ENCODE measurements at regions not wholly inside any gene's neighbourhood (a gene's known extent, or its start where the extent isn't known, plus 50 kb on each side); places are given as distances from the start of the nearest gene placed in this dataset.
"Not testable (repeated sequence)": the region's sequence is repeated elsewhere in the genome, so short reads cannot be mapped to it uniquely, and the experiment has no call there.

- H3K27ac ChIP-seq; H3K4me2 ChIP-seq; H3K79me2 ChIP-seq (ENCODE audit: insufficient read depth, low read depth): not testable (repeated sequence)
Observed at GRCh38 chr12:76292891-76293290, 55.3 kb downstream of the BBS10 start.

GRCh38 chr12:76292305-76292704 lies 55.9 kb downstream of the BBS10 start:
- not testable (repeated sequence) for H3K79me2 ChIP-seq (ENCODE audit: insufficient read depth, low read depth); H3K27me3 ChIP-seq (ENCODE audit: insufficient read depth, low read depth); H2AFZ ChIP-seq (ENCODE audit: low read depth); H3K36me3 ChIP-seq (ENCODE audit: insufficient read depth); H3K4me2 ChIP-seq; H3K9ac ChIP-seq; H3K27ac ChIP-seq; H4K20me1 ChIP-seq (ENCODE audit: insufficient read depth); H3K4me1 ChIP-seq (ENCODE audit: low read depth, poor library complexity, severe bottlenecking); H3K4me3 ChIP-seq (IDR thresholded peaks at IDR 0.05; ENCODE audit: insufficient read depth, low read depth, low read length)

More at GRCh38 chr12:76292891-76293290, 55.3 kb downstream of the BBS10 start:
- H3K9ac ChIP-seq; H3K27me3 ChIP-seq (ENCODE audit: insufficient read depth, low read depth); H3K36me3 ChIP-seq (ENCODE audit: insufficient read depth); H2AFZ ChIP-seq (ENCODE audit: low read depth); H4K20me1 ChIP-seq (ENCODE audit: insufficient read depth); H3K4me1 ChIP-seq (ENCODE audit: low read depth, poor library complexity, severe bottlenecking); H3K4me3 ChIP-seq (IDR thresholded peaks at IDR 0.05; ENCODE audit: insufficient read depth, low read depth, low read length): not testable (repeated sequence)

GRCh38 chr12:76290963-76291859 lies 57.0 kb downstream of the BBS10 start:
- H3K4me2 ChIP-seq, result no peak overlapping the region

DNA sequence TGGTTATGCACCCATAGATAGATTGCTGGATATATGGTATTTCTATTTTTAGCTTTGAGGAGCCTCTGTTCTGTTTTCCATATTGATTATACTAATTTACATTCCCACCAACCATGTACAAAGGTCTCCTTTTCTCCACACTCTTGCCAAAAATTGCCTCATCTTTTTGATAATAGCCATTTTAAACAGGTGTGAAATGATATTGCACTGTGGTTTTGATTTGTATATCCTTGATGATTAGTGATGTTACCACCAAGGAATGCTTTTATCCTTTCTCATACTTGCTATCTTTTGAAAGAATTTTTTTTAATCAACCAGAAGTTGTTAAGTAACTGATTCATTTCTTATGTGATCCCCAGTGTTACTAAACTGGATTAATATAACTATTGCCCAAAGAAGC lies 60.0 kb downstream of the BBS10 start:
- H3K27ac ChIP-seq, result no peak overlapping the region
- H2AFZ ChIP-seq (ENCODE audit: low read depth), result no peak overlapping the region
- no peak overlapping the region for H3K4me3 ChIP-seq (IDR thresholded peaks at IDR 0.05; ENCODE audit: insufficient read depth, low read depth, low read length)
- H3K9ac ChIP-seq, result no peak overlapping the region
- TF ChIP-seq, protein P1, sequence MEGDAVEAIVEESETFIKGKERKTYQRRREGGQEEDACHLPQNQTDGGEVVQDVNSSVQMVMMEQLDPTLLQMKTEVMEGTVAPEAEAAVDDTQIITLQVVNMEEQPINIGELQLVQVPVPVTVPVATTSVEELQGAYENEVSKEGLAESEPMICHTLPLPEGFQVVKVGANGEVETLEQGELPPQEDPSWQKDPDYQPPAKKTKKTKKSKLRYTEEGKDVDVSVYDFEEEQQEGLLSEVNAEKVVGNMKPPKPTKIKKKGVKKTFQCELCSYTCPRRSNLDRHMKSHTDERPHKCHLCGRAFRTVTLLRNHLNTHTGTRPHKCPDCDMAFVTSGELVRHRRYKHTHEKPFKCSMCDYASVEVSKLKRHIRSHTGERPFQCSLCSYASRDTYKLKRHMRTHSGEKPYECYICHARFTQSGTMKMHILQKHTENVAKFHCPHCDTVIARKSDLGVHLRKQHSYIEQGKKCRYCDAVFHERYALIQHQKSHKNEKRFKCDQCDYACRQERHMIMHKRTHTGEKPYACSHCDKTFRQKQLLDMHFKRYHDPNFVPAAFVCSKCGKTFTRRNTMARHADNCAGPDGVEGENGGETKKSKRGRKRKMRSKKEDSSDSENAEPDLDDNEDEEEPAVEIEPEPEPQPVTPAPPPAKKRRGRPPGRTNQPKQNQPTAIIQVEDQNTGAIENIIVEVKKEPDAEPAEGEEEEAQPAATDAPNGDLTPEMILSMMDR (conservative IDR thresholded peaks at IDR 0.05; ENCODE audit: low read depth, low read length), result no peak
- H3K4me1 ChIP-seq (ENCODE audit: low read depth, poor library complexity, severe bottlenecking), result no peaks in the 10 kb centered on the region
- H3K36me3 ChIP-seq (ENCODE audit: insufficient read depth), result no peaks in the 10 kb centered on the region
- H3K27me3 ChIP-seq (ENCODE audit: insufficient read depth, low read depth), result no peaks in the 10 kb centered on the region
- H4K20me1 ChIP-seq (ENCODE audit: insufficient read depth), result no peaks in the 10 kb centered on the region
- no peaks in the 10 kb centered on the region for H3K79me2 ChIP-seq (ENCODE audit: insufficient read depth, low read depth)
- H3K4me2 ChIP-seq, result no peak overlapping the region

More at GRCh38 chr12:76290963-76291859, 57.0 kb downstream of the BBS10 start:
- no peaks in the 10 kb centered on the region for H3K4me1 ChIP-seq (ENCODE audit: low read depth, poor library complexity, severe bottlenecking)
- no peak overlapping the region for H3K4me3 ChIP-seq (IDR thresholded peaks at IDR 0.05; ENCODE audit: insufficient read depth, low read depth, low read length)
- no peak overlapping the region for H3K9ac ChIP-seq
- no peaks in the 10 kb centered on the region for H3K27me3 ChIP-seq (ENCODE audit: insufficient read depth, low read depth)
- no peaks in the 10 kb centered on the region for H3K36me3 ChIP-seq (ENCODE audit: insufficient read depth)
- no peaks in the 10 kb centered on the region for H3K79me2 ChIP-seq (ENCODE audit: insufficient read depth, low read depth)
- H2AFZ ChIP-seq (ENCODE audit: low read depth), result no peak overlapping the region
- H3K27ac ChIP-seq, result no peak overlapping the region
- no peaks in the 10 kb centered on the region for H4K20me1 ChIP-seq (ENCODE audit: insufficient read depth)
- TF ChIP-seq, protein P1 (conservative IDR thresholded peaks at IDR 0.05; ENCODE audit: low read depth, low read length), result no peak

DNA sequence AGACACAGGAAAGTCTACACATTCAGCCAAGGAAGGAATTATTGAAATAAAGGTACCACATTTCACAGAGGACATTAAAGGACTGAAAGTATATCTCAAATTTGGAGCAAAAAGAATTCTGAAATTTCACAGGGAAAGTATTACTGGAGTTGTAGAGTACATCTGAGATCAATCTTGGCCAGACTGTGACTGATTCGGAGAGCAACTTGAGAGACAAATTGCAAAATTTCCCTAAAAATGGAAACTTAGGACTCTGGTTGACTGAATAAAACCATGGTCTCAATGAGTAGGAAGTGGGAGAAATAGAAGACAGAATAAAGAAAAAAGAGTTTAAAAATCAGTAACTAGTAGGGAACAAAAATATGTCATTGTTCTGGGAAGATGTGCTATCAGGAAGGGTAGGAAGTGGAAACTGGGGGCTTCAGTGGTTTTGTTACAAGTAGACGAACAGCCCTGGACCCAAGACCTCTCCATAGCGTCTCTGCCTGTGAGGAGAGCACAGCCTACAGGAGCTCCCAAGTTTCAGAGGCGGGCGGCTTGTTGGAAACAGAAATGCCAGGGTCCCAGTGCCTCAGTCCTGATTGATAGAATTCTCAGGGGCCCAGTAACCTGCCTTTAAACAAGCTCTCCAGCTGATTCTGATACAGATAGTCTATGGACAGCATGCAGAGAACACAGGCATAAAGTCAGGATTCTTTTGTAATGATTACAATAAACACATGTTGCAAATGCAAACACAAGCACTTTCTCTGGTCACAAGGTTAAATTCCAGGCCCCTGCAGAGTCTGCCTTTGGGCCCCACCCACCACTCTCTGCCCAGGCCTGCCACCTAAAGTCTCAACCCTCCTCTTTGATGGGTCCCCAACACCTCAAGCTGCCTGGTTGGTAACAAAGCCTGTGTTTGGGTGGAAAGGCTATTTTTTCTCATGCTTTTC lies 63.1 kb downstream of the BBS10 start:
- no peaks in the 10 kb centered on the region for H4K20me1 ChIP-seq (ENCODE audit: insufficient read depth)
- H2AFZ ChIP-seq (ENCODE audit: low read depth), result no peak overlapping the region
- TF ChIP-seq, protein P1 (conservative IDR thresholded peaks at IDR 0.05; ENCODE audit: low read depth, low read length), result no peak
- H3K4me1 ChIP-seq (ENCODE audit: low read depth, poor library complexity, severe bottlenecking), result no peaks in the 10 kb centered on the region
- H3K27ac ChIP-seq, result no peak overlapping the region
- H3K27me3 ChIP-seq (ENCODE audit: insufficient read depth, low read depth), result no peaks in the 10 kb centered on the region
- no peak overlapping the region for H3K4me3 ChIP-seq (IDR thresholded peaks at IDR 0.05; ENCODE audit: insufficient read depth, low read depth, low read length)
- H3K79me2 ChIP-seq (ENCODE audit: insufficient read depth, low read depth), result no peaks in the 10 kb centered on the region
- H3K4me2 ChIP-seq, result no peak overlapping the region
- H3K9ac ChIP-seq, result no peak overlapping the region
- H3K36me3 ChIP-seq (ENCODE audit: insufficient read depth), result no peaks in the 10 kb centered on the region
